Thyroid gland (tissue), 4 donors: ENCODE measurements at regions not wholly inside any gene's neighbourhood (a gene's known extent, or its start where the extent isn't known, plus 50 kb on each side); places are given as distances from the start of the nearest gene placed in this dataset.

Source experiments
- DNase-seq, 2 donors: peaks; one replicate each; pipeline ENCODE4 v3.0.0-alpha.2; 2019
- H3K27ac ChIP-seq, 3 donors: fragments of 200-600 bp; sonication (generic); 1 replicate in 2 of 3; 2 replicates in 1 of 3; pipeline ENCODE4 v1.5.1; 2016 to 2019; ENCODE audit warnings: mild to moderate bottlenecking in 1 of 3, moderate library complexity in 1 of 3
- H3K27me3 ChIP-seq: fragments of 200-600 bp; sonication (generic); one replicate; pipeline ENCODE4 v1.5.1; 2019
- H3K36me3 ChIP-seq, 2 donors: fragments of 200-600 bp; sonication (generic); one replicate each; pipeline ENCODE4 v1.5.1; 2016 to 2019
- H3K4me1 ChIP-seq, 2 donors: fragments of 200-600 bp; sonication (generic); one replicate each; pipeline ENCODE4 v1.5.1; 2017 to 2019
- H3K4me3 ChIP-seq, 3 donors: fragments of 200-600 bp; sonication (generic); replicated peaks in 1 of 3; 1 replicate in 2 of 3; 2 replicates in 1 of 3; pipeline ENCODE4 v1.5.1; 2016; ENCODE audit warnings: mild to moderate bottlenecking in 1 of 3
- H3K9me3 ChIP-seq: fragments of 200-600 bp; sonication (generic); one replicate; pipeline ENCODE4 v1.5.1; 2017
- POLR2A ChIP-seq, 2 donors: fragments of 450-650 bp; IDR thresholded peaks; one replicate each; pipeline ENCODE4 v1.6.1; 2017; ENCODE audit warnings: antibody characterized with exemption in 2 of 2, mild to moderate bottlenecking in 2 of 2, moderate library complexity in 1 of 2
- WGBS, 2 donors: methylation state at CpG; one replicate each; pipeline ENCODE4 v1.1.5; 2017; 5-methylcytosine and 5-hydroxymethylcytosine counted together
- intact Hi-C: fragments of 100-400 bp; cut with DNase I; formaldehyde crosslinking; loops from one replicate; pipeline ENCODE4 v1.15.1; 2023
- TF ChIP-seq, protein P1 (sequence below), 6 experiments: fragments of 200-600 bp in 3 of 6; fragments of 450-650 bp in 3 of 6; sonication (generic) in 3 of 6; IDR thresholded peaks; one replicate each; pipeline ENCODE4 v1.5.1; 2016 to 2019; ENCODE audit warnings: antibody characterized with exemption in 6 of 6, mild to moderate bottlenecking in 2 of 6, inconsistent platforms in 1 of 6, moderate library complexity in 1 of 6

DNA sequence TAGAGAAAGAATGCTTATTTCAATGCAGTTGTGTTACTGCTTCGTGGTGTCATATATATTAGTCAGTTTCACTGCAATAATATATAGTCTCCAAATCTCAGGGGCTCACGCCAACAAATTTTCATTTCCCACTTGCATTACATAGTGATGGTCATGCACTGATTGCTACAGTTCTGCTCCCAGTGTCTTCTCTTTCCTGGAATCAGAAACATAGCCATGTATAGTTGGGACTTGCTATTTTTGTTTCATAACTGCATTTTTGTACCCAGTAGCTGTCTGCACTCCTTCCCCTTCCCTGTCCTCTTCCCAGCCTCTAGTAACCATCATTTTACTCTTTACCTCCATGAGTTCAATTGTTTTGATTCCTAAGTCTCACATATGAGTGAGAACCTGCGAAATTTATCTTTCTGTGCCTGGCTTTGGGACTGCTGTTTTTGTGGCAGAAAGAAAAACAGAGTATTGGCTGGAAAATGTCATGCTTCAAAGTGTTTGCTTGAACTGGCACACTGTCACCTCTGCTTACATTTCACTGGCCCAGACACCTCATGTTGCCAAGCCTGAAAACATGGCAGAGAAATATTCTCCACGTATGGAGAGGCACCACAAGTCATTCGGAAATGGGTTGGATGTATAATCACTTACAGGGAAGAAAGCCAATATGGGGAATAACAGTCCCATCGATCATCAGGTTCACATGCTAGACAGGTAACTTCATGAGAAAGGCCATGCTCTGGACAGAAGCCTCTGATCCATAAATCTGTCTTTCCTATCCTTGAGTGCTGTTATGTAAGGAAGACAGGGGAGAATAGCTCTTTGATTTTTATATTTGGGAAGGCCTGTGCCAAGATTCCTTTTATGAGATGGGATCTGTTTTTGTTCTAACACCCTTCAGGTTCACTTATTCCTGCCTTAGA lies 60.4 kb upstream of the BACH1 start:
- no peak overlapping the region for H3K27ac ChIP-seq
- H3K4me3 ChIP-seq, result no peak overlapping the region

GRCh38 chr21:29238967-29239290 lies 59.8 kb upstream of the BACH1 start:
- Histone ChIP-seq H3K27me3 (no peaks in the 10 kb centered on the region), H3K4me3 (no peak overlapping the region), H3K9me3 (no peaks in the 10 kb centered on the region), H3K4me1 (peaks cover 4 to 5% of the 10 kb centered on the region in 2 donors), H3K27ac (no peak overlapping the region), H3K36me3 (no peaks in the 10 kb centered on the region)
- DNase-seq, result no peak
- WGBS, 2 donors, result 74 to 82% methylated on average over 3 of the region's 3 CpGs
- TF ChIP-seq, protein P1, sequence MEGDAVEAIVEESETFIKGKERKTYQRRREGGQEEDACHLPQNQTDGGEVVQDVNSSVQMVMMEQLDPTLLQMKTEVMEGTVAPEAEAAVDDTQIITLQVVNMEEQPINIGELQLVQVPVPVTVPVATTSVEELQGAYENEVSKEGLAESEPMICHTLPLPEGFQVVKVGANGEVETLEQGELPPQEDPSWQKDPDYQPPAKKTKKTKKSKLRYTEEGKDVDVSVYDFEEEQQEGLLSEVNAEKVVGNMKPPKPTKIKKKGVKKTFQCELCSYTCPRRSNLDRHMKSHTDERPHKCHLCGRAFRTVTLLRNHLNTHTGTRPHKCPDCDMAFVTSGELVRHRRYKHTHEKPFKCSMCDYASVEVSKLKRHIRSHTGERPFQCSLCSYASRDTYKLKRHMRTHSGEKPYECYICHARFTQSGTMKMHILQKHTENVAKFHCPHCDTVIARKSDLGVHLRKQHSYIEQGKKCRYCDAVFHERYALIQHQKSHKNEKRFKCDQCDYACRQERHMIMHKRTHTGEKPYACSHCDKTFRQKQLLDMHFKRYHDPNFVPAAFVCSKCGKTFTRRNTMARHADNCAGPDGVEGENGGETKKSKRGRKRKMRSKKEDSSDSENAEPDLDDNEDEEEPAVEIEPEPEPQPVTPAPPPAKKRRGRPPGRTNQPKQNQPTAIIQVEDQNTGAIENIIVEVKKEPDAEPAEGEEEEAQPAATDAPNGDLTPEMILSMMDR (IDR thresholded peaks at IDR 0.05), result no peak
- TF ChIP-seq POLR2A (IDR thresholded peaks at IDR 0.05), result no peak
- intact Hi-C loops, result no loop called here

More for the DNA sequence above, 60.4 kb upstream of the BACH1 start:
- intact Hi-C loops, result no loop called here
- no peak for DNase-seq
- 74 to 81% methylated on average over 6 of the region's 6 CpGs for WGBS, 2 donors
- no peaks in the 10 kb centered on the region for H3K36me3 ChIP-seq
- no peaks in the 10 kb centered on the region for H3K27me3 ChIP-seq
- TF ChIP-seq POLR2A (IDR thresholded peaks at IDR 0.05), result no peak
- TF ChIP-seq, protein P1 (IDR thresholded peaks at IDR 0.05), result no peak
- H3K9me3 ChIP-seq, result no peaks in the 10 kb centered on the region
- H3K4me1 ChIP-seq, result peaks cover 4 to 5% of the 10 kb centered on the region in 2 donors

DNA sequence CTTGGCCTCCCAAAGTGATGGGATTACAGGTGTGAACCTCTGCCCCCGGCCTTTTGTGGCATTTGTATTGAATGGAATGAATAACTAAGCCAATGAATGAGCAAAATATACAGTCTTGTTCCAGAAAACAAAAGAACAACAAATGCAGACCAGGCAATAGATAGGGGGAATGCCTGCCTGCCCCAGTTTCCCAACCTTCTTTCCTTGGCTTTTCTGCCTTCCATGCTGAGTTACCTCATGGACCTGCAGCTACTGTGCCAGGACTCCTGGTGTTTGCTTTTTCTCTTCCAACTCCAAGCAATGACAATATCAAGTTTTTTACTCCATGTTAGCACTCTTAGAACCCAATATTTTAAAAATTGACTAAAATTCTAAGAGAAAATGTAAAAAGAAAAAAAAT lies 58.6 kb upstream of the BACH1 start:
- H3K27me3 ChIP-seq, result no peaks in the 10 kb centered on the region
- H3K4me3 ChIP-seq, result no peak overlapping the region
- WGBS, 2 donors, result 92 to 94% methylated on average over 1 of the region's 1 CpG
- intact Hi-C loops, result no loop called here
- no peak for DNase-seq
- peaks cover 4 to 5% of the 10 kb centered on the region in 2 donors for H3K4me1 ChIP-seq
- H3K27ac ChIP-seq, result no peak overlapping the region
- TF ChIP-seq, protein P1 (IDR thresholded peaks at IDR 0.05), result no peak
- no peak for TF ChIP-seq POLR2A (IDR thresholded peaks at IDR 0.05)
- no peaks in the 10 kb centered on the region for H3K36me3 ChIP-seq
- no peaks in the 10 kb centered on the region for H3K9me3 ChIP-seq

DNA sequence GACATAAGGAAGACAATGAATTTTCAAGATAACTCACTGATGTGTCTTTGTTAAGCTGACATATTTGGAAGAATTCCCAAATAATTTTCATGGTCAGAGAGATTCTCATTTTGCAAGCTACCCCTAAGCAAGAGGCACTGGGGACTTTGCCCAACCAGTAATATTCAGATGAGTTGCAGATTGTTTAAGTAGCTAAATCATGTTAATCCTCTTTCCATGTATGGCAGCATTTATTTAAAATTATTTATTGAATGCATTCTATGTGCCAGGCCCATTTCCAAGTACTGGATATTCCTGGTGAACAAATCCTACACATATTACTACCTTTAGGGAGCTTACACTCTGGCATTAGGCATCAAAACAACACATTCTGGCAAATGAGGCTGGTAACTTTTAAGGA lies 56.5 kb upstream of the BACH1 start:
- no peak overlapping the region for H3K27ac ChIP-seq
- peaks cover 2 to 5% of the 10 kb centered on the region in 2 donors for H3K4me1 ChIP-seq
- H3K36me3 ChIP-seq, result no peaks in the 10 kb centered on the region
- no peak for DNase-seq
- H3K27me3 ChIP-seq, result no peaks in the 10 kb centered on the region
- no peak for TF ChIP-seq POLR2A (IDR thresholded peaks at IDR 0.05)
- TF ChIP-seq, protein P1 (IDR thresholded peaks at IDR 0.05), result no peak
- no peaks in the 10 kb centered on the region for H3K9me3 ChIP-seq
- no peak overlapping the region for H3K4me3 ChIP-seq
- intact Hi-C loops, result no loop called here

- Histone ChIP-seq H3K4me1 (peaks cover 0 to 5% of the 10 kb centered on the region in 2 donors), H3K36me3 (no peaks in the 10 kb centered on the region), H3K9me3 (no peaks in the 10 kb centered on the region), H3K27me3 (no peaks in the 10 kb centered on the region), H3K27ac (no peak overlapping the region), H3K4me3 (no peak overlapping the region)
- no peak for DNase-seq
- WGBS, 2 donors, result 100% methylated on average over 1 of the region's 1 CpG
- TF ChIP-seq, protein P1 (IDR thresholded peaks at IDR 0.05), result no peak
- no peak for TF ChIP-seq POLR2A (IDR thresholded peaks at IDR 0.05)
- intact Hi-C loops, result no loop called here
These were observed 55.5 kb upstream of the BACH1 start for GRCh38 chr21:29243188-29243587.
